ENCODE measurements at regions not wholly inside any gene's neighbourhood (a gene's known extent, or its start where the extent isn't known, plus 50 kb on each side); places are given as distances from the start of the nearest gene placed in this dataset.

GRCh38 chr3:174505266-174505665 is 353.9 kb upstream of the NAALADL2 start (continued):
- TF ChIP-seq CTCF (IDR thresholded peaks at IDR 0.05): no peak
- TF ChIP-seq EP300 (IDR thresholded peaks at IDR 0.05; ENCODE audit: borderline replicate concordance in 1 of 2, low read depth in 1 of 2, low read length in 1 of 2): no peak
- no peak for TF ChIP-seq RCOR1 (IDR thresholded peaks at IDR 0.05; ENCODE audit: low read length)
- no peak for TF ChIP-seq TCF12 (IDR thresholded peaks at IDR 0.05)
- no peak for TF ChIP-seq POLR2AphosphoS5 (IDR thresholded peaks at IDR 0.05; ENCODE audit: low read depth, low read length)

GRCh38 chr3:174524203-174524602 is 334.9 kb upstream of the NAALADL2 start:
- Histone ChIP-seq H3K9me2 (no peaks in the 10 kb centered on the region), H3K27me3 (ENCODE audit: insufficient read depth) (no peaks in the 10 kb centered on the region), H3K9ac (no peak overlapping the region), H3K4me2 (no peak overlapping the region), H3K9me3 (no peaks in the 10 kb centered on the region), H3K4me3 (ENCODE audit: low read depth in 2 of 2, low read length in 1 of 2) (no peak overlapping the region), H4K20me1 (ENCODE audit: insufficient read depth) (no peaks in the 10 kb centered on the region), H3F3A (replicated peaks; ENCODE audit: insufficient read depth) (no peaks in the 10 kb centered on the region), H3K27ac (ENCODE audit: low read depth in 2 of 2, low read length in 1 of 2) (no peak overlapping the region), H3K36me3 (replicated peaks in 1 of 2; ENCODE audit: control insufficient read depth in 1 of 2, insufficient read depth in 2 of 2, low read length in 1 of 2) (no peaks in the 10 kb centered on the region), H3K79me2 (ENCODE audit: insufficient read depth) (no peaks in the 10 kb centered on the region), H2AFZ (ENCODE audit: low read depth) (no peak overlapping the region), H3K4me1 (ENCODE audit: control insufficient read depth in 1 of 2, insufficient read depth in 2 of 2, low read depth in 1 of 2, low read length in 1 of 2) (no peaks in the 10 kb centered on the region)
- DNase-seq: no peak
- POLR2A ChIA-PET: no interaction called here
- WGBS (ENCODE audit: low lambda C conversion rate): 85% methylated on average over 3 of the region's 3 CpGs
- CTCF ChIA-PET: no interaction called here
- TF ChIP-seq CHD2 (IDR thresholded peaks at IDR 0.05; ENCODE audit: low read length, partially characterized antibody) (no peak), RXRA (IDR thresholded peaks at IDR 0.05; ENCODE audit: borderline replicate concordance, low read depth) (no peak), REST (IDR thresholded peaks at IDR 0.05; ENCODE audit: low read depth, low read length) (no peak), EZH2phosphoT487 (IDR thresholded peaks at IDR 0.05; ENCODE audit: borderline replicate concordance, low read depth) (no peak), ZBTB33 (IDR thresholded peaks at IDR 0.05; ENCODE audit: borderline replicate concordance, low read depth) (no peak), POLR2AphosphoS5 (IDR thresholded peaks at IDR 0.05; ENCODE audit: low read depth, low read length) (no peak), TCF12 (IDR thresholded peaks at IDR 0.05) (no peak), SIN3A (IDR thresholded peaks at IDR 0.05; ENCODE audit: borderline replicate concordance, low read depth, low read length) (no peak), MXI1 (IDR thresholded peaks at IDR 0.05; ENCODE audit: low read depth, low read length) (no peak), TEAD4 (IDR thresholded peaks at IDR 0.05; ENCODE audit: borderline replicate concordance, insufficient read depth) (no peak), NFIC (IDR thresholded peaks at IDR 0.05; ENCODE audit: borderline replicate concordance) (no peak), EP300 (IDR thresholded peaks at IDR 0.05; ENCODE audit: borderline replicate concordance in 1 of 2, low read depth in 1 of 2, low read length in 1 of 2) (no peak), ELF1 (IDR thresholded peaks at IDR 0.05) (no peak), USF1 (IDR thresholded peaks at IDR 0.05; ENCODE audit: borderline replicate concordance, low read depth) (no peak), TAF1 (IDR thresholded peaks at IDR 0.05; ENCODE audit: borderline replicate concordance, low read depth, low read length) (no peak), PBX3 (IDR thresholded peaks at IDR 0.05) (no peak), CTCF (IDR thresholded peaks at IDR 0.05) (no peak)
